CD4-positive, alpha-beta T cell treated with Interferon gamma for 1 hour (primary cell): ENCODE measurements at regions not wholly inside any gene's neighbourhood (a gene's known extent, or its start where the extent isn't known, plus 50 kb on each side); places are given as distances from the start of the nearest gene placed in this dataset.
"Not testable (repeated sequence)": the region's sequence is repeated elsewhere in the genome, so short reads cannot be mapped to it uniquely, and the experiment has no call there.

Source experiments
- DNase-seq: peaks from one replicate; pipeline ENCODE4 v3.0.0-alpha.2; 2020

DNA sequence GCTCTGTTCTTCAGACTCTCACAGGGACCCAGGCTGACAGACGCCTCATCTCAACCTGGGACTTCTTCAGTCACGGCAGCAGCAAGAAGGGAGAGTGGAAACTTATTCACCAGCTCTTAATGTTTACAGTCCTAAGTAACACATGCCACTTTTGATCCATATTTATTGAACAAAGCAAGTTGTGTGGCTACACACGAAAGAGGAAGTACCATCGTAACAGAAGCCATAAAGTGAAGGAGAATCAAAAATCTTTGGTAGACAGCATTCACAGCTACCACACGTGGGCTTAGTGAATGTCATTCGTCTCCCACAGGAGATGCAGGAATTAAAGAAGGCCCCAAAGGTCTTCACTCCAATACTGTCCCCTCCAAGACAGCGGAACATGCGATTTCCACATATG, 582.6 kb downstream of the CETN3 start:
- no peak for DNase-seq

DNA sequence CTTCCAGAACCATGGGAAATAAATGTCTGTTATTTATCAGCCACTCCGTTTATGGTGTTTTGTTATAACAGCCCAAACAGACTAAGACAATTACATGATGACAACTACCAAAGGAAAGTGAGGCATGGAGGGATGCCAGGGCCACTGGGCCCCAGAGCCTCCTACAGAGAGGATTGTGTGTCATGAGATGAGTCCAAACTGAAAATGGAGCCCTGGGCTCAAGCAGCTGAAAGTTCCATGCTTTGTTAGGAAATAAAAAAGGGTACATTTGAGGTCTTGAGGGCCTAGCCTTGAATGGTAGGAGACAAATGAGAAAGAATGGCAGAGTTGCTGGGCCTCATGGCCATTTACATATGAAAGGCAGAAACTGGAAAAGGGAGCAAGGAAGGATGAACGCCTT, 586.5 kb downstream of the CETN3 start:
- DNase-seq = no peak

DNA sequence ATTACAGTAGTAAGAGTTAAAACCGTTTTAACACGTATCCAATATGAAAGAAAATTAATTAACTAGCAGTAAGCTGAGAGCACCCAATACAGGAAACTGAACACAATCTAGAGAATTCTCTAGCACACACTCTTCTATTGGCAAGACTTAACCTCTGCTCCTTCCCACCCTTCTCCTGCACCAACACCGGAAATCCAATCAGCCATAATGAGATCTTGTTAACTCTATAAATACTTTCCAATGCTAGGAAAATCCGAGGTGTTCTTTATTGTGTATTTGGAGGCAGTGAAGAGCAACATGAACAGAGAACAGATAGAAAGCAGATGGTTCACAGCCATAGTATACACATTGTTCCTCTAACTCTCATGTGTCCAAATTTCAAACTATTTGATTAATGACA, 591.7 kb downstream of the CETN3 start:
- DNase-seq = no peak

DNA sequence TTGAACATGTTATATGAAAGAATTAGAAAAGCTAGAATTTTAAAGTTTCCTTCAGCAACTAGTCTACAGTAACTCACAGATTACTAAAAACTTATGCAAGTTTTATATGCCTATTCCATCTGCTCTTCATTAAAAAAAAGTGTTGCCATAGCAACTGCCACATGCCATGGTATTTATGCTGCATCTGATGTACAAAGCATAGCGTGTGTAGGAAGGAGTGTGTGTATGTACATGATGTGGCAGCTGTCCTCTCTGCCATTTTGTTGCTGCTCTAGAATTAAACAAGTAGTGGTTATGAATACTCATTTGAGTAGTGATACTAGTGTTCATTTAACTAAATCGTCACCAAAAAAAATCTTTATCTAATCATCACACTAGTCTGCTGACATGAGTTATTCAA, 593.5 kb downstream of the CETN3 start:
- no peak for DNase-seq

DNA sequence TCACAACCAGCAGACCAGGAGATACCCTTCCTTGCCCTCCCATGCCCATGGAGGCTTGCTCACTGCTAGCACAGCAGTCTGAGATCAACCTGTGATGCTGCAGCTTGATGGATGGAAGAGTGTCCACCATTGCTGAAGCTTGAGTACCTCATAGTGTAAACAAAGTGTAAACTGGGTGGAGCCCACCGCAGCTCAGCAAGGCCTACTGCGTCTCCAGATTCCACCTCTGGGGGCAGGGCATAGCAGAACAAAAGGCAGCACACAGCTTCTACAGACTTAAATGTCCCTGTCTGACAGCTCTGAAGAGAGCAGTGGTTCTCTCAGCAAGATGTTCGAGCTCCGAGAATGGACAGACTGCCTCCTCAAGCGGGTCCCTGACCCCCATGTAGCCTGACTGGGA, 608.8 kb downstream of the CETN3 start:
- DNase-seq = not testable (repeated sequence)

DNA sequence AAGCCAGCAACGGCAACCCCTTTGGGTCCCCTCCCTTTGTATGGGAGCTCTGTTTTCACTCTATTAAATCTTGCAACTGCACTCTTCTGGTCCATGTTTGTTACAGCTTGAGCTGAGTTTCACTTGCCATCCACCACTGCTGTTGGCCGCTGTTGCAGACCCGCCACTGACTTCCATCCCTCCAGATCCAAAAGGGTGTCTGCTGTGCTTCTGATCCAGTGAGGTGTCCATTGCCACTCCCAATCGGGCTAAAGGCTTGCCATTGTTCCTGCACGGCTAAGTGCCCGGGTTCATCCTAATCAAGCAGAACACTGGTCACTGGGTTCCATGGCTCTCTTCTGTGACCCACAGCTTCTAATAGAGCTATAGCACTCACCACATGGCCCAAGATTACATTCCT, 615.1 kb downstream of the CETN3 start:
- DNase-seq = not testable (repeated sequence)

DNA sequence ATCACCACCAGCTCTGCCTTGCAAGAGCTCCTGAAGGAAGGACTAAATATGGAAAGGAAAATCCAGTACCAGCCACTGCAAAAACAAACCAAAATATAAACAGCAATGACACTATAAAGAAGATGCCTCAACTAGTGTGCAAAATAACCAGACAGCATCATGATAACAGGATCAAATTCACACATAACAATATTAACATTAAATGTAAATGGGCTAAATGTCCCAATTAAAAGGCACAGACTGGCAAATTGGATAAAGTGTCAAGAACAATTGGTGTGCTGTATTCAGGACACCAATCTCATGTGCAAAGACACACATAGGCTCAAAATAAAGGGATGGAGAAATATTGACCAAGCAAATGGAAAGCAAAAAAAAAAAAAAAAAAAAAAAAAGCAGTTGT, 629.8 kb downstream of the CETN3 start:
- not testable (repeated sequence) for DNase-seq

DNA sequence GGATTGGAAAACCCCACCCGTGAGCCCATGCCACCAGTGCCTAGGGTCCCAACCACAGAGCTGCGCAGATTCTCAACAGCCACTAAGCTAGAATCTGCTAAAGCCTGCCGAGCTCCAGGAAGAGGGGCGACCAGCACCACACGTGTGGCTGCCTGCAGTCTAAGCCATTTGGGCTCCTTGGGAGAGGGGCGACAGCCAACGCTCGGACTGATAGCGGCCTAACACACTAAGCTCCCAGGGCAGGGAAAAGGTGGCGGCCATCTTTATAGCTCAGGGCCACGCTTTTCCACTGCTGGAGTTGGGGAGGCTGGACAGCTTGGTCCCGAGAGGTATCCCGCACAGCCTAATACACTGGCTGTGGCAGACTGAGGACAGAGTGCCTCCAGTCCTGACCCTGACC, 631.8 kb downstream of the CETN3 start:
- no peak for DNase-seq

DNA sequence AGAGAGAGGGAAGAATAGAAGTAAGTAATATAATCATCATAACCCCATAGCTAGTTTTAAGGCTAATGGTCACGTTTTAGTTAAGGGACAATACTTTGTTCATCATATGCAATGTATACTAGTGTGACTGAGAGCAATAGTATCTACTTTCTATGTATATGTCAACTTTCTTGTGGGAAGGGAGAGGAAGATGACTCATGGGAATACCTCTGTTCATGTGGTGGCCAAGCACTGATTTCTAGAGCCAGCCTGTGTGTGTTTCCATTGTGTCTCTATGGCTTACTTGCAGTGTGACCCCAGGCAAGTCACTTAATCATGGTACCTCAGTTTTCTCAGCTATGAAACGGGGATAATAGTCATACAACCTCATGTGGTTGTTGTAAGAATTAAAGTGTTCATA, 639.6 kb downstream of the CETN3 start:
- DNase-seq = no peak

DNA sequence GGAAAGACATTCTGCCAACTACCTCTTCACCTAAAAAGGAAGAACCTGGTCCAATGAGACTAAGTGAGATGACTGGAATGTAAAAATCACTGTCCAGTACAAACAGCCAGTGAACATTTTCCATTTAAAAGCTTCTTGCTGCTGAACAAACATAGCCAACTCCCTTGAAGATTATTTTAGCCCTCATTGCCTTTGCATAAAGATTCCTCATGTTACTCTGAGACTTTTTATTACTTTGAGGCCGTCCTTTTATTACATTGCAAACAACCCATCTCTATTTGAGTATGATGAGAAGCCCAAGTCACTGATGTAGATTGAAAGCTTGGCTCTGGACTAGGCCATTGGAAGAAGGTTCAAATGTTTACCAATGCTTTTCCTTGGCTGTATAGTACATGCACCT, 649.8 kb downstream of the CETN3 start:
- no peak for DNase-seq

DNA sequence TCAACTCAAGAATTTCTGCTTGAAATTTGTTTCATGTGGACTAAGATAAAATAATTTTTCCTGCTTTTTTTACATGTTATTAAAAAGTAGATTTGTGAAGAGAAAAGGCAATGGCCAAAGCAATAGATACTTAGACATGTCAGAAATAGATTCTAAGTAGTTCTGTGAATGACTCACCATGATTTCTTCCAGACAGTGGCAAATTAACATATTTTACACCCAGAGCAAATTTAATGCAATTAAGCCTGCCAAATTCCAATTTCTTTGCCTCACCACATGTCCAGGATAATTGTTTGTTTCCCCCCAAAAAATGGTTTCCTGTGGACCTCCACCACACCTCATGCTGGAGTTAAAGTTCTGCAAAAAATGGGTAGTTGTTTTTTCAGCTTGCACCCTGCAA, 651.4 kb downstream of the CETN3 start:
- DNase-seq = no peak

DNA sequence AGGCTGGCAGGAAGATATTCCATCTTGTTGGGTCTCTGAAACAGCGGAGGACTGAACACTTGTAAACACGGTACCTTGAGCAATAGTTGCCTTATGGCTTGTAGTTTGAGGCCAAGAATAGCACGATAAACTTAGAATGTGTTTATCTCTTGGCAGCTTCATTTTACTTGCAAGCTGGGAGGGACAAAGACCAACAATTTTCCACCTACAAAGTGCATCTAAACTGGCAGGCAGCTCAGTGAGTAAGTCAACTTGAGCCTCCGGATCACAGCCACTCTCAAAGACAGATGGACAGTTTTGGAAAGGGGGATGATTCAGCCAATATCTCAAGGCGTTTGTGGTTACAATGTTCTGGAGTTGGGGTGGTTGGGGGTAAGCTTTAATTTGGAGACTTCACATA, 652.6 kb downstream of the CETN3 start:
- no peak for DNase-seq

DNA sequence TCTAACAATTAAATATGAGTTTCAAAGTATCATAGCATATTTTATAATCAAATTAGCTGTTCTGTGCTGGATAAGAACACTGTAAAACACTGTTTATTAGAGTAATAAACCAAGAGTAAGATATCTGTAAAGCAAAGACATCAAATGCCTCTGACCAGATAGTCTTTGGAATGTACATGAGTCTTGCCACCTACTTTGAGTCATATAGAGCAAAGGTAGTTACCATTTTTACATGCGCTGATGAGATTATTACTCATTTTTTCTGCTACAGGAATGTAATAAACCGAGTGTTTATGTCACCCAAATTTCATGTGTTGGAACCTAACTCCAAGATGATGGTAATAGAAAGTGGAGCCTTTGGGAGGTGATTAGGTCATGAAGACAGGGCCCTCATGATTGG, 654.5 kb downstream of the CETN3 start:
- DNase-seq = no peak

DNA sequence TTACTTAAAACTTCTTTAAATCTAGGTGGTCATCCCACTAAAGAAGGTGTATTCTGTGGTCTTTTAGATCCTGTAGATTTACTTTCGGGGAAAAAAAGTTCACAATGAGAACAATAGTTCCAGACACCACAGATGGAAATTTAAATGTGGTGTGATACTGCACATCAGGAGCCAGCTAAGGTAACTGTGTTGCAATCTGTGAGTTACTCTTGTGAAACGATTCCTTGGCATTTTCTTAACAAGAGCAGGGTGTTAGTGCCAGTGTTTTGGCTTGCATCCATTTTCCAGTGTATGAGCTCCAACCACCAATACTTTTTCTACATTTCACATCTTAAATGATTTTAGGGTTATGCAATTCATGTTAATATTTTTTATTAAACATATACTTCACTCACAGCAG, 674.5 kb downstream of the CETN3 start:
- no peak for DNase-seq

DNA sequence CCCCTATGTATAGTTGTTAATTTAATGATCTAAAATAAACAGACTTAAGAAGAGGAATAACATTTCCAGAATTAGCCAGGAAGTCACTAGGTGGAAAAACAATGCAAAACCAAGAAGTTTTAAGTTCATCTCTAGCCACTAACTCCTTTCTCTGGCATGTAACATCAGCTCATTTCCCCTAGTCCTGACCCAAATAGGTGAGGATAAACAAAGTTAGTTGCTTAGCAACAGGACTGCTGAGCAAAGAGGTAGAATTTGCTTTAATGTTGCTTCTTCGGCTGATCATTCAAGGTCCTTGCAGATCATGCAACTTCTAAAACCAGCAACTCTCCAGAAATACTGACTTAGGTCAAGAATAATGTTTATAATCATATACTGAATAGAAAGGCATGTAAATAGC, 675.8 kb downstream of the CETN3 start:
- DNase-seq = no peak

DNA sequence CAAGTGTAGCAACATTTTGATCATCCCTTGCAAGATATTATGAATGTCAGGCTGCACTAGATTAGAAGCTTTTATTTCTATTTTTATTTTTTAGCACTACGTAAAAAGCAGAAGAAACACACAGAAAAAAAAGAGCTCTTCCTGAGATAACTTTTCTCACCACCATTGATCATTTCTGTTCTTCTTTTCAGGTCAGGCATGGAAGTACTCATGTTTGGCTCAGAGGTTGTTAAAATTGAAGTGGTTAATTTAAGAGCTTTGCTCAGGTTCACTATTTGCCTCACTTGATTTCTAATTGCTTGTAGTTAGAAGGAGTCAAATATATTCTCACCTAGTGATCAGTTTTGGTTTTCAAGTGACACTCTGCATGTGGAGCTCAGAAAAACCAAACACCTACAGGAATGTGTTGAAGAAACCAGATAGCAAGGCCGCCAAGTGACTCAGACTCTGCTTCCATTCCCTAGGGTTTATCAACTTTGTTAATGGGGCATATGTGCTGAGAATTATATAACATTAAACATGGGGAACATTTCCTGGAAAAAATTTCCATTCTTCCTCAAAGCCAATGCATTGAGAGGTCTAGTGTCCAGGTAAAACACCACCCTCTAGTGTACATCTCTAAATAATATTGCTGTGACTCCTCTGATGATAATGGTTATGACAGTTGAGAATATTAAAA, 679.8 kb downstream of the CETN3 start:
- DNase-seq = no peak

DNA sequence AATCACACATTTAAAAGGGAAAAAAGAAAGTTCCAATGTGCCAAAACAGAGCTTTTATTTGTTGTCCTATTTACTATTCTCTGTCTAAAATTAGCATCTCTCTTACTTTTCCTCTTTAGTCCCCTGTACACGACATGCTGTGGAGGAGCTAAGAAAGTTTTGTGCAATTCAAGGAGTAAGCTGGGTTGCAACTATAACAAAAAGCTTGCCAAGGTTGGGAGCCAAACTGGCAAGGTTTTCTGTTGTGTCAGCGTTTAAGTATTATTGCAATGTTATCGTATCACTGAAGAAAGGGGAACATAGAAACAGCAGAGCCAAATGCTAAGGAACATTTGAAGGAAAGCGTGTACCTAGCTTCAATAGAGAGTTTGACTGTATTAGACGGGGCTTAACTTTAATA, 680.8 kb downstream of the CETN3 start:
- DNase-seq = no peak

DNA sequence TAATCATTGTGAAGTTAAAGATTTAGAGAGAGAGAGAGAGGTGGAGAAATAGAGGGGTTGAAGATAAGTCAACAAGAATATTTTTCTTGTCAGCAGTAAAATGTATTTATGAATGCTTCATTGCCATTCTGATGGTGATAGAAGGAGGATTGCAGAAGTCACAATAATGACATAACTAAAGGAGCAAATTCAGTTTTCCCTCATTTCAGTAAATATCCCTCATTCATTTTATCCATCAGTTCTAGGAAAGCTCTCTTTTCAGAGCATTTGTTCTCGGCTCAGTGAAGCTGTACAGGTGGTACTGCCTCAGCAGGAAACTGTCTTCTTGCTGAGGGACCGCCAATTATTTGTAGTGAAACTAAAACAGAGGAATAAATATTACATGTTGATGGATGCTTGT, 681.4 kb downstream of the CETN3 start:
- no peak for DNase-seq

DNA sequence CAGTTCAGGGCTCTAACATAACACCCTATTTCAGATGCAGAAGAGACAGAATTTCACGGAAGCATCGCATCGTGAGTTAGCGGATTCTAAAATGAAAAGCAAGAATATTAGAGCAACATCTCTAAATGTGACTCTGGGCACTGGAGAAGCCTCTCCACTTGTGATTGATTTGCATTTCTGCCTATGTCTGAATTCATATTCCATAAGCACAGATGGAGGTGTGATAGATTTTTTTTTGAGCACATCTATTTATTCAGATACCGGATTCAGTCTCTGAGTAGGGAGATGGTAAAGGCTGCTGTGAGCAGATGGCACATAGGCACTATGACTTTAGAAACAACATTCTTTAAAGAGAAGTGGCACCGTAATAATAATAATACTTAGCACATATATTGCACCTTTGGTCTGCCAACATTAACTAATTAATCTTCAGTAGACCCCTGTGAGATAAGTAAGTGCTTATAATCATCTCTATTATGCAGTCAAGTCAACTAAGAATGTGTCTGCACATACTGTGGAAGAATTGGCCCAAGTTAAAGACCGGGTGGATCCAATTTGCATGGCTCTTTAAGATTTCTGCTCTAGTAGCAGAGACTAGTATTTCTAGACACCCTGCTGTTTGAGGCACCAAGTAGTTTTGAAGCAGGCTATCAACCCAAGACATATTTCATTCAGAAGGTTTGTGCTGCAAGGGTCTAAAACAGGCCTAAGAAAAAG, 685.0 kb downstream of the CETN3 start:
- DNase-seq = no peak

DNA sequence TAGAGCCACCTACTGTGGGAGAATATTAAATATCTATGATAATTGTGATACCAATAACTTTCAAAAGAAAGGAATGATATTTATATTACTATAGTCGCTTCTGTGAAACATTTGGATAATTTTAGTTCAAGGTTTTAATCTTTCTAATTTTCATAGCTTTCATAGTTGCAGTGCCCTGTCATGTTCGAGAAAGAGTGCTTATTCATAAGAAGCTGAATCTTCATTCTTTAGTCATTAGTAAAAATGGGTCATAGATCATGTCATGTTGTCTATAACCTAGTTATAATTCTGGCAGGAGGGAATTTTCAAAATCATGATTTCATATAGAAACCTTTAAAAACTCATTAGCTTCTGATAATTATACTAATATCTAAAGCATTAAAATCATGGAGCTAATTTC, 685.6 kb downstream of the CETN3 start:
- DNase-seq = no peak

DNA sequence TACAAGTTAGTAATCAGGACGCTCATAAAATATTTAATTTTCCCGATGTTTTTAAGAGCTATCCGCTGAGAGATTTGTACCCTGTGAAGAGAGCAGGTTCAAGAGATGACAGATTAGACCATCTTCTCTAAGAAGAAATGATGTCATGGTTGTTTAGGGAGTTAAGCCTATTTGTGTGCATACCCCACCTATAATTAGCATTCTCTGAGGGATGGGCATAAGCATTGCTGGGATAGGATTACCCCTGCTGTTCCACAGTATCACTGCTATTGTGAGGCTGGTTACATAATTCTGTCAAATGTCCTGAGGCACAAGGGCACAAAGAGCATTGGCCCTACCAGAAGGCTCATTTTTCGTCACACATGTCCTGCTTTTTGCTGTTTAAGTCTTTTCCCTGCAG, 687.0 kb downstream of the CETN3 start:
- no peak for DNase-seq

DNA sequence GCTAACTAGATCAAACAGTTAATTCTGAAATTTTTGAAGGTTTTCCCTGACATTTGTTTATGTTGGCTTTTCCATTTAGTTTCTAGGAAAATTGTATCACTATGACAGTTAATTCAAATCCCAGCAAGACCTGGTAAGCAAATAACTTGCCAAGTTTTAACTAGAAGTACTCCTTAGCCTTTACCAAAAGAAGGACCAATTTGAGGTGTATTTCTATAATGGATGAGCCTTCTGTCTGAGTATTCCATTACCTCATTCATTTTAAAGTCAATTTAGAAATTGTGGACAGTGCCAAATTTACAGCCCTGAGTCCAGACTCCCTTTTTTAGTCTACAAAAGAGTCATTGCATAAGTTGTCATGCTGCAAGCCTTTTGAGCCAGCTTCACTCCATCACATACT, 687.6 kb downstream of the CETN3 start:
- DNase-seq = no peak

DNA sequence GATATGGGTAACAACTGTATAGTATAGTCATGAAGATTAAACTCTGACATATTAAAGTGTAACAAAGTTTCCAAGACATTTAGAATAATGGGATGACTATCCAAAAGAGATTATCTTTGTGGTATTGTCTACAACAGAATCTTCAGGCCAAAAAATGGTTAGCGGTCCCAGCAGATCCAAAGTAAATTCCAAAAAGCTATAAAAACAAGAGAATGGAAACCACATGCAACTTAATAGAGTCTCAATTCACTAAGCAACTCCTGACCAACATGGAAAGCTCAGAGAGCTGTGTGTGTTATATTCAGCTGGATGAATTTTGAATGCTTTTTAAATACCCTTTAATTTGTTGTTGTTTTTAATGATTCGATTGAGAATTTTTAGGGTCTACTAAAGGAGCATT, 688.2 kb downstream of the CETN3 start:
- DNase-seq = no peak

DNA sequence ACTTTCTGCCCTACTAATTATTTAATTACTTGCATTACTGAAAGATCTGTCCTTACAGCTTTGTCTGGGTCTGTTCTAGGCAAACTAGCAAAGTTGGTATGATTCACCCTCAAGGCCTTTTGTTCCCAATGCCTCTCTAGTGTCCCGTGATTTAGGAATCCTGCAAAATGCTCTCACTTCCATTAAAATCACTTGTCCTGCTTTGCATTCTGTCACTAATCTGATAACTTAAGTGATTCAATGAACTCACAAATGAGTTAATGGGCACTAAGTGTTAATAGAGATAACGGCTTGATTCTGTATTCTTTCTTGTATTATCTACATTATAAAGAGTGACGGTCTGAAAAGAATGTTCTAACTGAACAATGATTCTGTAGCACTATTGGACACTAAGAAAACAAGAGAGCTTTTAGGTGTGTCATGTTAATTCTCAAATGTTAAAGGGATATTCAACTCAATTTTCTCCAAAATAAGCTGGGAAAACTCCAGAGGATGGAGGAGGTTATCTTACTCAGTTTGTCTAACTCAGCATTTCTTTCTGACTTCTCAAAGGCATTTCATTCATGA, 697.3 kb downstream of the CETN3 start:
- no peak for DNase-seq

DNA sequence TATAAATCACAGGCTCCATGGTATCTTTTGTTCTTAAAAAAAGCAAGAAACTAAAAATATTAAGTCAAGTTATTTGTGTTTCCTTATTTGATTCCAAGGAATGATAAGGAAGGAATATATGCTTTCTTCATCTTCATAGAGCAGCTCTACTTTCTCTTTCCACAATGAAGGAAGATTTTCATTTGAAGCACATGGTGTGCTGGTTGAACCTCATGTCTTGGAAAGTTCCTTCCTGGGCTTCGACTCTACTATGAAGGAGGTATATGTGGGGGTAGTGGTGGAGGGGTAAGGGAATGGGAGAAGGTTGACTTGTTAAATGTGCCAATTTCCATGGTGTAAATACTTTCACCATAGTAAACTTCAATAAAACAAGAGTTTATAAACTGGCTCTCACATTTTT, 698.0 kb downstream of the CETN3 start:
- no peak for DNase-seq
